Type B pancreatic cell (in vitro differentiated cells): ENCODE measurements at regions not wholly inside any gene's neighbourhood (a gene's known extent, or its start where the extent isn't known, plus 50 kb on each side); places are given as distances from the start of the nearest gene placed in this dataset.

ENCODE experiments used
- DNase-seq: peaks from one replicate; pipeline ENCODE4 v3.0.0; 2021; ENCODE audit warnings: mixed read lengths; ENCODE audit not compliant: unreplicated experiment; ENCODE audit errors: extremely low spot score
- H3K27ac Mint-ChIP-seq: 2 replicates; pipeline ENCODE4 v1.8.0; 2021; ENCODE audit warnings: mild to moderate bottlenecking, mixed read lengths
- H3K27me3 Mint-ChIP-seq: 2 replicates; pipeline ENCODE4 v1.8.0; 2021; ENCODE audit warnings: mixed read lengths
- H3K36me3 Mint-ChIP-seq: 2 replicates; pipeline ENCODE4 v1.8.0; 2021; ENCODE audit warnings: mixed read lengths
- H3K4me1 Mint-ChIP-seq: one replicate; pipeline ENCODE4 v1.8.0; 2021; ENCODE audit warnings: mixed read lengths; ENCODE audit not compliant: unreplicated experiment
- H3K4me3 Mint-ChIP-seq: 2 replicates; pipeline ENCODE4 v1.8.0; 2021; ENCODE audit warnings: mild to moderate bottlenecking, mixed read lengths
- H3K9me3 Mint-ChIP-seq: 2 replicates; pipeline ENCODE4 v1.8.0; 2021; ENCODE audit warnings: mixed read lengths
- CTCF ChIP-seq: fragments of 200-600 bp; sonication (generic); conservative IDR thresholded peaks from 2 replicates; pipeline ENCODE4 v1.5.0; 2021; ENCODE audit warnings: antibody characterized with exemption, mild to moderate bottlenecking

GRCh38 chr6:148200781-148201180 is 141.9 kb upstream of the SASH1 start:
- no peak for TF ChIP-seq CTCF
- Mint-ChIP-seq H3K4me1 (peaks cover 22% of the 10 kb centered on the region), H3K9me3 (no peaks in the 10 kb centered on the region), H3K27me3 (peaks cover 14% of the 10 kb centered on the region), H3K36me3 (peaks cover 17% of the 10 kb centered on the region), H3K27ac (no peak overlapping the region), H3K4me3 (no peak overlapping the region)
- no peak for DNase-seq

- Mint-ChIP-seq H3K4me1 (peaks cover 15% of the 10 kb centered on the region), H3K27ac (no peak overlapping the region), H3K9me3 (no peaks in the 10 kb centered on the region), H3K36me3 (peaks cover 8% of the 10 kb centered on the region), H3K4me3 (no peak overlapping the region), H3K27me3 (peaks cover 14% of the 10 kb centered on the region)
- no peak for TF ChIP-seq CTCF
- DNase-seq = no peak
Measured at GRCh38 chr6:148203281-148203925, 139.2 kb upstream of the SASH1 start.

- Mint-ChIP-seq H3K4me3 (no peak overlapping the region), H3K4me1 (peaks cover 15% of the 10 kb centered on the region), H3K27ac (no peak overlapping the region), H3K9me3 (no peaks in the 10 kb centered on the region), H3K36me3 (peaks cover 8% of the 10 kb centered on the region), H3K27me3 (peaks cover 14% of the 10 kb centered on the region)
- no peak for DNase-seq
- no peak for TF ChIP-seq CTCF
Measured at GRCh38 chr6:148203970-148204369, 138.7 kb upstream of the SASH1 start.

- no peak for DNase-seq
- peaks cover 4% of the 10 kb centered on the region for H3K4me1 Mint-ChIP-seq
- H3K4me3 Mint-ChIP-seq = no peak overlapping the region
- TF ChIP-seq CTCF = no peak
- peaks cover 8% of the 10 kb centered on the region for H3K36me3 Mint-ChIP-seq
- H3K27me3 Mint-ChIP-seq = peaks cover 6% of the 10 kb centered on the region
- H3K9me3 Mint-ChIP-seq = no peaks in the 10 kb centered on the region
- no peak overlapping the region for H3K27ac Mint-ChIP-seq
Measured at GRCh38 chr6:148208298-148208697, 134.3 kb upstream of the SASH1 start.

- H3K9me3 Mint-ChIP-seq = no peaks in the 10 kb centered on the region
- DNase-seq = no peak
- no peak overlapping the region for H3K27ac Mint-ChIP-seq
- H3K4me1 Mint-ChIP-seq = peaks cover 3% of the 10 kb centered on the region
- no peaks in the 10 kb centered on the region for H3K36me3 Mint-ChIP-seq
- no peaks in the 10 kb centered on the region for H3K27me3 Mint-ChIP-seq
- H3K4me3 Mint-ChIP-seq = no peak overlapping the region
- no peak for TF ChIP-seq CTCF
Measured at GRCh38 chr6:148211777-148212324, 130.8 kb upstream of the SASH1 start.

GRCh38 chr6:148212366-148212765 is 130.3 kb upstream of the SASH1 start:
- peaks cover 3% of the 10 kb centered on the region for H3K4me1 Mint-ChIP-seq
- no peak overlapping the region for H3K27ac Mint-ChIP-seq
- H3K27me3 Mint-ChIP-seq = no peaks in the 10 kb centered on the region

More at GRCh38 chr6:148212366-148212765, 130.3 kb upstream of the SASH1 start:
- no peaks in the 10 kb centered on the region for H3K9me3 Mint-ChIP-seq
- no peaks in the 10 kb centered on the region for H3K36me3 Mint-ChIP-seq
- no peak for TF ChIP-seq CTCF
- H3K4me3 Mint-ChIP-seq = no peak overlapping the region
- no peak for DNase-seq
